HCT116 (cell line): ENCODE measurements at regions not wholly inside any gene's neighbourhood (a gene's known extent, or its start where the extent isn't known, plus 50 kb on each side); places are given as distances from the start of the nearest gene placed in this dataset.
A peak's percentile ranks its signal among the peaks of the same experiment; 100 is the strongest.

Source experiments
- ATAC-seq: fragments of 200-7000 bp; cut with Tn5 transposase; 2 replicates; pipeline ENCODE4 v1.9.1; 2020; ENCODE audit warnings: mild to moderate bottlenecking, moderate library complexity
- BruUV-seq: library from RNA; stranded (reverse); fragments of 400-500 nt; replicated peaks from 2 replicates; lab custom pipeline; 2021; lab: Mats Ljungman, UMichigan
- CTCF ChIA-PET: fragments of 300-600 bp; sonication (Branson Sonifier 250); formaldehyde crosslinking; loops from one replicate; lab custom pipeline; 2021; ENCODE audit warnings: antibody characterized with exemption; lab: Charles Lee
- POLR2A ChIA-PET: fragments of 300-600, 350-600 bp; sonication (Branson Sonifier 250); formaldehyde crosslinking; loops from one replicate; lab custom pipeline; 2021; ENCODE audit warnings: antibody characterized with exemption; lab: Charles Lee
- RAD21 ChIA-PET, 2 experiments: fragments of 300-600 bp; sonication (Branson Sonifier 250); formaldehyde crosslinking; loops; one replicate each; lab custom pipeline; 2023; ENCODE audit warnings: low total read pairs in 2 of 2; ENCODE audit not compliant: uncharacterized antibody in 2 of 2, unreplicated experiment in 2 of 2, low non-redundant PET in 1 of 2; lab: Charles Lee
- DNase-seq: peaks from one replicate; pipeline ENCODE4 v3.0.0-alpha.2; 2010; ENCODE audit warnings: low read depth, low spot score
- H2AFZ ChIP-seq: fragments of 200-600 bp; shearing (Covaris generic), sonication (generic); 2 replicates; pipeline ENCODE4 v1.6.1; 2017; ENCODE audit warnings: low read depth, mixed run types, mixed read lengths, antibody characterized with exemption, low read length; ENCODE audit not compliant: poor library complexity, severe bottlenecking
- H3K27ac ChIP-seq: 2 replicates; pipeline ENCODE4 v1.5.1; 2012; ENCODE audit warnings: low read depth, low read length
- H3K27me3 ChIP-seq: fragments of 200-600 bp; sonication (generic); 2 replicates; pipeline ENCODE4 v1.6.1; 2016; ENCODE audit warnings: mixed run types, low read length, mixed read lengths; ENCODE audit not compliant: insufficient read depth
- H3K36me3 ChIP-seq, 2 experiments: fragments of 200-500 bp in 1 of 2; fragments of 200-600 bp in 1 of 2; sonication (Bioruptor generic) in 1 of 2; sonication (generic) in 1 of 2; 2 replicates each; pipeline versions ENCODE4 v1.5.1 to v1.6.1; 2014 to 2016; ENCODE audit warnings: low read length in 2 of 2, inconsistent platforms in 1 of 2, mixed read lengths in 1 of 2, mixed run types in 1 of 2; ENCODE audit not compliant: insufficient read depth in 2 of 2, control insufficient read depth in 1 of 2
- H3K4me1 ChIP-seq, 2 experiments: fragments of 200-600 bp in 1 of 2; sonication (generic) in 1 of 2; 2 replicates each; pipeline versions ENCODE4 v1.5.1 to v1.6.1; 2012 to 2017; ENCODE audit warnings: low read length in 2 of 2, inconsistent platforms in 1 of 2, mild to moderate bottlenecking in 1 of 2, mixed read lengths in 1 of 2, mixed run types in 1 of 2, moderate library complexity in 1 of 2; ENCODE audit not compliant: insufficient read depth in 2 of 2, control insufficient read depth in 1 of 2
- H3K4me2 ChIP-seq: fragments of 200-600 bp; sonication (generic); 2 replicates; pipeline ENCODE4 v1.6.1; 2017; ENCODE audit warnings: mixed run types, low read length, mixed read lengths
- H3K4me3 ChIP-seq, 2 experiments: fragments of 200-600 bp in 1 of 2; sonication (generic) in 1 of 2; replicated peaks in 1 of 2; 2 replicates each; pipeline ENCODE4 v1.5.1; 2011 to 2016; ENCODE audit warnings: low read length in 2 of 2, control low read depth in 1 of 2, low read depth in 1 of 2, mild to moderate bottlenecking in 1 of 2, mixed read lengths in 1 of 2, mixed run types in 1 of 2
- H3K79me2 ChIP-seq: fragments of 200-600 bp; sonication (generic); 2 replicates; pipeline ENCODE4 v1.6.1; 2017; ENCODE audit warnings: mild to moderate bottlenecking, mixed run types, low read length, moderate library complexity, mixed read lengths; ENCODE audit not compliant: insufficient read depth
- H3K9ac ChIP-seq: fragments of 200-600 bp; sonication (generic); 2 replicates; pipeline ENCODE4 v1.6.1; 2016; ENCODE audit warnings: low read length, mixed read lengths
- H3K9me2 ChIP-seq: fragments of 200-600 bp; sonication (generic), shearing (Covaris generic); 2 replicates; pipeline ENCODE4 v1.6.1; 2017; ENCODE audit warnings: mixed run types, mild to moderate bottlenecking, moderate library complexity; ENCODE audit not compliant: insufficient read depth
- H3K9me3 ChIP-seq, 2 experiments: fragments of 200-500 bp in 1 of 2; fragments of 200-600 bp in 1 of 2; sonication (Bioruptor generic) in 1 of 2; sonication (generic) in 1 of 2; 2 replicates each; pipeline ENCODE4 v1.6.1; 2014 to 2017; ENCODE audit warnings: low read length in 2 of 2, mixed read lengths in 2 of 2, inconsistent platforms in 1 of 2, low read depth in 1 of 2, mild to moderate bottlenecking in 1 of 2, mixed run types in 1 of 2, moderate library complexity in 1 of 2; ENCODE audit not compliant: control insufficient read depth in 1 of 2, insufficient read depth in 1 of 2
- H4K20me1 ChIP-seq: fragments of 200-600 bp; sonication (generic), shearing (Covaris generic); 2 replicates; pipeline ENCODE4 v1.6.1; 2017; ENCODE audit warnings: mixed run types, mild to moderate bottlenecking, moderate library complexity; ENCODE audit not compliant: insufficient read depth
- CBX3 ChIP-seq: IDR thresholded peaks from 2 replicates; pipeline ENCODE4 v1.6.1; 2012; ENCODE audit warnings: low read depth
- CEBPB ChIP-seq: IDR thresholded peaks from 2 replicates; pipeline ENCODE4 v1.6.1; 2012; ENCODE audit warnings: low read depth
- EGR1 ChIP-seq: IDR thresholded peaks from 2 replicates; pipeline ENCODE4 v1.6.1; 2012; ENCODE audit warnings: low read depth
- EZH2phosphoT487 ChIP-seq: fragments of 200-600 bp; IDR thresholded peaks from 2 replicates; pipeline ENCODE4 v1.6.1; 2018; ENCODE audit warnings: antibody characterized with exemption, borderline replicate concordance
- FOSL1 ChIP-seq: IDR thresholded peaks from 2 replicates; pipeline ENCODE4 v1.6.1; 2012; ENCODE audit warnings: low read depth
- POLR2AphosphoS5 ChIP-seq: IDR thresholded peaks from 2 replicates; pipeline ENCODE4 v1.6.1; 2011; ENCODE audit warnings: mild to moderate bottlenecking, low read depth, low read length, moderate library complexity
- RAD21 ChIP-seq: IDR thresholded peaks from 2 replicates; pipeline ENCODE4 v1.6.1; 2012; ENCODE audit warnings: low read depth, mild to moderate bottlenecking
- REST ChIP-seq: IDR thresholded peaks from 2 replicates; pipeline ENCODE4 v1.6.1; 2012; ENCODE audit warnings: low read depth
- SIN3A ChIP-seq: IDR thresholded peaks from 2 replicates; pipeline ENCODE4 v1.6.1; 2012; ENCODE audit warnings: low read depth
- SP1 ChIP-seq: IDR thresholded peaks from 2 replicates; pipeline ENCODE4 v1.6.1; 2012; ENCODE audit warnings: low read depth
- TCF7L2 ChIP-seq: IDR thresholded peaks from 2 replicates; pipeline ENCODE4 v1.7.0; 2011; ENCODE audit warnings: borderline replicate concordance, inconsistent platforms; ENCODE audit not compliant: insufficient read depth, insufficient read length; ENCODE audit errors: extremely low read depth
- ZBTB33 ChIP-seq: IDR thresholded peaks from 2 replicates; pipeline ENCODE4 v1.6.1; 2011; ENCODE audit warnings: mild to moderate bottlenecking, low read length, moderate library complexity; ENCODE audit not compliant: insufficient replicate concordance; ENCODE audit errors: extremely low read depth
- ZFX ChIP-seq: fragments of 450-650 bp; IDR thresholded peaks from 2 replicates; pipeline ENCODE4 v1.6.1; 2017
- ZNF274 ChIP-seq: fragments of 200-500 bp; sonication (Bioruptor generic); IDR thresholded peaks from 2 replicates; pipeline ENCODE4 v1.6.1; 2014; ENCODE audit warnings: mild to moderate bottlenecking, low read depth, low read length, inconsistent platforms
- intact Hi-C: fragments of 100-400 bp; cut with micrococcal nuclease; formaldehyde crosslinking; loops from 2 replicates; pipeline ENCODE4 v1.10.0; 2022

GRCh38 chr1:91613595-91613994 is 112.9 kb downstream of the CDC7 start:
- DNase-seq: no peak
- POLR2A ChIA-PET: no interaction called here
- Histone ChIP-seq H3K4me1 (peaks cover 13 to 57% of the 10 kb centered on the region in 2 experiments), H3K9me2 (no peaks in the 10 kb centered on the region), H3K79me2 (no peaks in the 10 kb centered on the region), H3K9me3 (no peaks in the 10 kb centered on the region), H3K27me3 (no peaks in the 10 kb centered on the region), H3K4me3 (no peak overlapping the region), H3K36me3 (no peaks in the 10 kb centered on the region), H4K20me1 (no peaks in the 10 kb centered on the region), H2AFZ (peak overlapping the region; percentile 67), H3K27ac (no peak overlapping the region), H3K9ac (no peak overlapping the region), H3K4me2 (peak overlapping the region; percentile 48)
- intact Hi-C loops: no loop called here
- no peak for TF ChIP-seq ZNF274
- TF ChIP-seq POLR2AphosphoS5: no peak
- TF ChIP-seq EGR1: no peak
- TF ChIP-seq SIN3A: no peak
- TF ChIP-seq TCF7L2: no peak
- no peak for TF ChIP-seq CBX3
- TF ChIP-seq RAD21: no peak
- TF ChIP-seq FOSL1: no peak
- TF ChIP-seq EZH2phosphoT487: no peak
- TF ChIP-seq REST: no peak
- no peak for TF ChIP-seq SP1
- no peak for TF ChIP-seq CEBPB
- TF ChIP-seq ZFX: no peak
- no peak for TF ChIP-seq ZBTB33
- BruUV-seq: no TSS peak
- RAD21 ChIA-PET: no interaction called here
- ATAC-seq: no peak
- CTCF ChIA-PET: no interaction called here
